Activated T-cell treated with anti-CD3 and anti-CD28 coated beads for 24 hours (primary cell): ENCODE measurements at regions not wholly inside any gene's neighbourhood (a gene's known extent, or its start where the extent isn't known, plus 50 kb on each side); places are given as distances from the start of the nearest gene placed in this dataset.

Source experiments
- DNase-seq: peaks from one replicate; pipeline ENCODE4 v3.0.0-alpha.2; 2020; ENCODE audit warnings: low read depth

GRCh38 chr11:123255909-123256308, 60.9 kb upstream of the CLMP start:
- no peak for DNase-seq

GRCh38 chr11:123254357-123254756, 59.3 kb upstream of the CLMP start:
- DNase-seq: no peak

- DNase-seq: no peak
Observed at GRCh38 chr11:123253911-123254310, 58.9 kb upstream of the CLMP start.

GRCh38 chr11:123253223-123253622, 58.2 kb upstream of the CLMP start:
- no peak for DNase-seq

GRCh38 chr11:123251657-123252344, 56.8 kb upstream of the CLMP start:
- no peak for DNase-seq

GRCh38 chr11:123250892-123251656, 56.0 kb upstream of the CLMP start:
- DNase-seq: no peak

GRCh38 chr11:123249354-123249753, 54.3 kb upstream of the CLMP start:
- DNase-seq: no peak

- DNase-seq: no peak
Observed at GRCh38 chr11:123247813-123248379, 52.8 kb upstream of the CLMP start.

GRCh38 chr11:123247496-123247799, 52.4 kb upstream of the CLMP start:
- no peak for DNase-seq

- peak; percentile 75 for DNase-seq
Observed at GRCh38 chr11:123246749-123247495, 51.9 kb upstream of the CLMP start.

- DNase-seq: no peak
Observed at GRCh38 chr11:123245567-123245966, 50.5 kb upstream of the CLMP start.
